Left kidney (tissue), 1 donor: ENCODE measurements at regions not wholly inside any gene's neighbourhood (a gene's known extent, or its start where the extent isn't known, plus 50 kb on each side); places are given as distances from the start of the nearest gene placed in this dataset.

Source experiments
- DNase-seq: peaks from one replicate; pipeline ENCODE4 v3.0.0-alpha.2; 2013

GRCh38 chr6:156517088-156517487, 260.1 kb upstream of the ARID1B start:
- no peak for DNase-seq

GRCh38 chr6:156515242-156515641, 261.9 kb upstream of the ARID1B start:
- DNase-seq: no peak

GRCh38 chr6:156513504-156513903, 263.7 kb upstream of the ARID1B start:
- no peak for DNase-seq

- no peak for DNase-seq
Observed at GRCh38 chr6:156511570-156511969, 265.6 kb upstream of the ARID1B start.

GRCh38 chr6:156511051-156511450, 266.1 kb upstream of the ARID1B start:
- DNase-seq: no peak

- DNase-seq: no peak
Observed at GRCh38 chr6:156510242-156510641, 266.9 kb upstream of the ARID1B start.

- DNase-seq: no peak
Observed at GRCh38 chr6:156509496-156509895, 267.7 kb upstream of the ARID1B start.

- no peak for DNase-seq
Observed at GRCh38 chr6:156508923-156509322, 268.3 kb upstream of the ARID1B start.

GRCh38 chr6:156508126-156508525, 269.1 kb upstream of the ARID1B start:
- no peak for DNase-seq

GRCh38 chr6:156507656-156508055, 269.5 kb upstream of the ARID1B start:
- DNase-seq: no peak

- no peak for DNase-seq
Observed at GRCh38 chr6:156507106-156507505, 270.1 kb upstream of the ARID1B start.

- DNase-seq: no peak
Observed at GRCh38 chr6:156502969-156503504, 274.1 kb upstream of the ARID1B start.

GRCh38 chr6:156497618-156498017, 279.6 kb upstream of the ARID1B start:
- no peak for DNase-seq

GRCh38 chr6:156487877-156488276, 289.3 kb upstream of the ARID1B start:
- no peak for DNase-seq

GRCh38 chr6:156485150-156485549, 292.0 kb upstream of the ARID1B start:
- DNase-seq: no peak

GRCh38 chr6:156474507-156475120, 302.6 kb upstream of the ARID1B start:
- DNase-seq: no peak

- DNase-seq: no peak
Observed at GRCh38 chr6:156471000-156471399, 306.2 kb upstream of the ARID1B start.

- no peak for DNase-seq
Observed at GRCh38 chr6:156464100-156464878, 312.9 kb upstream of the ARID1B start.

- no peak for DNase-seq
Observed at GRCh38 chr6:156461647-156462046, 315.5 kb upstream of the ARID1B start.

GRCh38 chr6:156457601-156458000, 319.6 kb upstream of the ARID1B start:
- DNase-seq: no peak

GRCh38 chr6:156455847-156456246, 321.3 kb upstream of the ARID1B start:
- DNase-seq: no peak

GRCh38 chr6:156454867-156455266, 322.3 kb upstream of the ARID1B start:
- no peak for DNase-seq

GRCh38 chr6:156451726-156452125, 325.5 kb upstream of the ARID1B start:
- no peak for DNase-seq

- no peak for DNase-seq
Observed at GRCh38 chr6:156451088-156451487, 326.1 kb upstream of the ARID1B start.
